Thyroid gland (tissue), 4 donors: ENCODE measurements at regions not wholly inside any gene's neighbourhood (a gene's known extent, or its start where the extent isn't known, plus 50 kb on each side); places are given as distances from the start of the nearest gene placed in this dataset.
A peak's percentile ranks its signal among the peaks of the same experiment; 100 is the strongest.

ENCODE experiments used
- POLR2A ChIP-seq, 2 donors: fragments of 450-650 bp; IDR thresholded peaks; one replicate each; pipeline ENCODE4 v1.6.1; 2017; ENCODE audit warnings: antibody characterized with exemption in 2 of 2, mild to moderate bottlenecking in 2 of 2, moderate library complexity in 1 of 2
- TF ChIP-seq, protein P1 (sequence below), 6 experiments: fragments of 200-600 bp in 3 of 6; fragments of 450-650 bp in 3 of 6; sonication (generic) in 3 of 6; IDR thresholded peaks; one replicate each; pipeline ENCODE4 v1.5.1; 2016 to 2019; ENCODE audit warnings: antibody characterized with exemption in 6 of 6, mild to moderate bottlenecking in 2 of 6, inconsistent platforms in 1 of 6, moderate library complexity in 1 of 6

DNA sequence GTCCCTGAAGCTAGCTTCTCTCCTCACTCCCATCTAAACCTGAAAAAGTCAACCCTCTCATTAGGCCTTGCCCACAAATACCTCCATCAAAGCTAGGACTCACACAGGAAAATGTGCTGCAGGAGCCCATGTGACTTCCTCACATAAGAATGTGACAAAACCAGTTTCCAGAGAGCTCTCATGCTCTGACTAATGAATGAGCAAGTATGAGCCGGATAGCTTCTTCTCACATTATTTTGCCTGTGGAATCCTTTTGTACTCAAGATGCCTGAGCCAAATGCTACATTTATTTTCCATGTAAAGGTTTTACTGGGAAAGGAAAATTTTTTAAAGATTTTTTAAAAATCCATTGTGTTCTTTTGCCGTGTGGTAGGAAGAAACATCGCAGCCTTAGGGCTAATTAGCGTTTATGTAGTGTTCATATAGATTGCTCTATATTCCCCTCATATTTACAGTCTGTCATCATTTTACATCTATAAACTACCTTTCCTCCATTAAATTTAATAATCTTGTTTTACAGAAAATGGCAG is 68.6 kb upstream of the CCN6 start:
- TF ChIP-seq, protein P1, sequence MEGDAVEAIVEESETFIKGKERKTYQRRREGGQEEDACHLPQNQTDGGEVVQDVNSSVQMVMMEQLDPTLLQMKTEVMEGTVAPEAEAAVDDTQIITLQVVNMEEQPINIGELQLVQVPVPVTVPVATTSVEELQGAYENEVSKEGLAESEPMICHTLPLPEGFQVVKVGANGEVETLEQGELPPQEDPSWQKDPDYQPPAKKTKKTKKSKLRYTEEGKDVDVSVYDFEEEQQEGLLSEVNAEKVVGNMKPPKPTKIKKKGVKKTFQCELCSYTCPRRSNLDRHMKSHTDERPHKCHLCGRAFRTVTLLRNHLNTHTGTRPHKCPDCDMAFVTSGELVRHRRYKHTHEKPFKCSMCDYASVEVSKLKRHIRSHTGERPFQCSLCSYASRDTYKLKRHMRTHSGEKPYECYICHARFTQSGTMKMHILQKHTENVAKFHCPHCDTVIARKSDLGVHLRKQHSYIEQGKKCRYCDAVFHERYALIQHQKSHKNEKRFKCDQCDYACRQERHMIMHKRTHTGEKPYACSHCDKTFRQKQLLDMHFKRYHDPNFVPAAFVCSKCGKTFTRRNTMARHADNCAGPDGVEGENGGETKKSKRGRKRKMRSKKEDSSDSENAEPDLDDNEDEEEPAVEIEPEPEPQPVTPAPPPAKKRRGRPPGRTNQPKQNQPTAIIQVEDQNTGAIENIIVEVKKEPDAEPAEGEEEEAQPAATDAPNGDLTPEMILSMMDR (IDR thresholded peaks at IDR 0.05), result no peak
- TF ChIP-seq POLR2A (IDR thresholded peaks at IDR 0.05), result peak in 1 of 2 donors; percentile 63
